ENCODE measurements at regions not wholly inside any gene's neighbourhood (a gene's known extent, or its start where the extent isn't known, plus 50 kb on each side); places are given as distances from the start of the nearest gene placed in this dataset.
"Not testable (repeated sequence)": the region's sequence is repeated elsewhere in the genome, so short reads cannot be mapped to it uniquely, and the experiment has no call there.

GRCh38 chr11:71153005-71153390, 99.4 kb downstream of the SHANK2 start:
- DNase-seq = no peak

DNA sequence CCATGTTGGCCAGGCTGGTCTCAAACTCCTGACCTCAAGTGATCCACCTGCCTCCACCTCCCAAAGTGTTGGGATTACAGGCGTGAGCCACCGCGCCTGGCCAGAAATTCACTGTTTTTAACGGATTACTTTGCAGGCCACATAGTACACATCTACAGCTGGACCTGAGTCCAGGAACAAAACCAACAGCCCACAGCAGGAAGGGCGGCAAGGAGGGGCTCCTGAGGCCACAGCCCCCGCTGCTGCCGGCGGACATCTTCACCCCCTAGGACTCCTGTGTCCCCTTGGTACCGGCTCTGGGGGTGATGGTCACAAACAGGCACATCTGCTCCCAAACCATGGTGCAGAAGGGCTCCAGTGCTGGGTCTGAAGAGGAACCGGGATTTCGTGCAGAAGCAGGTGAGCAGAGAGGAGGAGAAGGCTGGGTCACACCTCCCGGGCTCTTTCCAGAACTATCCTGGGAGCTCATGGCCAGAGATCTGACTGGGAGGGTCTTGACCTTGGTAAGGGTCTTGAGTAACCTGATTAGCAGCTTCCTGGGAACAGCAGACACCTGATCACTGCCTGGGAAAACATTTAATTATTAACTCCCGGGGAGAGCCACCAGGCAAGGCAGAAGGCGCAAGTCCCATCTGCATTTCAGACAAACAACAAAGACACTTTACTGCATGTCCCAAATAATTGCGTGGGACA, 99.9 kb downstream of the SHANK2 start:
- not testable (repeated sequence) for DNase-seq

GRCh38 chr11:71151561-71151960, 100.8 kb downstream of the SHANK2 start:
- no peak for DNase-seq

- no peak for DNase-seq
These were observed 101.5 kb downstream of the SHANK2 start for GRCh38 chr11:71150859-71151258.

DNA sequence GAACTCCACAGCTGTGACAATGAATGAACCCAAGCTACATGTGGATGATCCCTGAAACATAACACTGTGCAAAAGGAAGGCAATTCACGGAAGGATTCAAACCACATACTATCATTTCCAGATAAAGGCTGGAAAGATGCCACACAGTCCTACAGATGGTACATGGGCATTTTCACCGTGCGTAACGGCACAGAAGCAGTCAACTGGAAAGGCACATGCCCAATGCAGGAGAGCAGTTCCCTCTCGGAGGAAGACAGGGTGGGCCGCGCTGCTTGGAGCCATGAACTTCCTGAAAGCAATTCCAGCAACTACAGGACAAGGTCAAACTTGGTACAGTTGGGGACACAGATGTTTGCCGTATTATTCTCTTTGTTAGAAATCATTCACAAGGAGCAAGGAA, 103.7 kb downstream of the SHANK2 start:
- no peak for DNase-seq

GRCh38 chr11:71147331-71147730, 105.0 kb downstream of the SHANK2 start:
- DNase-seq = no peak

DNA sequence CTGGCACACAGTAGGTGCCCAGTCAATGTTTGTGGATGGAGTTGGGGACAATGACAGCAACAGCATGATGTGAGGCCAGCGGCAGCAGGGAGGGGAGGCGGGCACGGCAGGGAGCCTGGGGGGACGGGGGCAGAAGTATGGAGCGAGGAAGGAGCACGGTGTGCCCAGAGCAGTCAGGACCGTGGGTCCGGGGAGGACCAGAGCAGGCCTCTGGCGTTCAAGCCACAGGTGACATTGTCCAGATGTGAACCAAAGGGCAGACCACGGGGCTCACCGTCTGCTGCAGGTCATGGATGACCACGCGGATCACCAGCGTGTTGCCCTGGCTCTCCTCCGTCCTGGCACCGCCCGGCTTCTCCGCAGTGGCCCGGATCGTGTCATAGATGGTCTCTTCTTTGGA, 105.5 kb downstream of the SHANK2 start:
- no peak for DNase-seq

- DNase-seq = no peak
These were observed 106.2 kb downstream of the SHANK2 start for GRCh38 chr11:71145988-71146824.

DNA sequence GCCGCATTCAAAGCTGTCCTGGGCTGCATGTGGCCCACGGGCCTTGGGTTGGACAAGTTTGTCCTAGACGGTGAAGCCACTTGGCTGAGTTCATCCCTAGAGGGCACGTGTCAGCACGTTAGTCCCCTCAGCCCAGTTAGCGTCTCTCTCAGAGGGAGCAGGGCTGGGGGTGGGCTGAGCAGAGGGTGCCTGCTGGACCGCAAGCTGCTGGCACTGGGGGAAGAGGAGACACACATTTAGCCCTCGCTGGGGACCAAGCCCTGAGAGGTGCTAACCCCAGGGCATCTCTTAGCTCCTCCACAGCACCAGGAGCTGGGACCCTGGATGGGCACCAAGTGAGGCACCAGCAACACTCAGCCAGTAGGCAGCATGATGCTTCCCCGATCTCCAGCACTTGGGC, 107.0 kb downstream of the SHANK2 start:
- DNase-seq = no peak

- DNase-seq = no peak
These were observed 107.6 kb downstream of the SHANK2 start for GRCh38 chr11:71144736-71145135.

GRCh38 chr11:71144010-71144409, 108.4 kb downstream of the SHANK2 start:
- no peak for DNase-seq

- no peak for DNase-seq
These were observed 112.0 kb downstream of the SHANK2 start for GRCh38 chr11:71140206-71140919.

- no peak for DNase-seq
These were observed 112.7 kb downstream of the SHANK2 start for GRCh38 chr11:71139516-71140205.

DNA sequence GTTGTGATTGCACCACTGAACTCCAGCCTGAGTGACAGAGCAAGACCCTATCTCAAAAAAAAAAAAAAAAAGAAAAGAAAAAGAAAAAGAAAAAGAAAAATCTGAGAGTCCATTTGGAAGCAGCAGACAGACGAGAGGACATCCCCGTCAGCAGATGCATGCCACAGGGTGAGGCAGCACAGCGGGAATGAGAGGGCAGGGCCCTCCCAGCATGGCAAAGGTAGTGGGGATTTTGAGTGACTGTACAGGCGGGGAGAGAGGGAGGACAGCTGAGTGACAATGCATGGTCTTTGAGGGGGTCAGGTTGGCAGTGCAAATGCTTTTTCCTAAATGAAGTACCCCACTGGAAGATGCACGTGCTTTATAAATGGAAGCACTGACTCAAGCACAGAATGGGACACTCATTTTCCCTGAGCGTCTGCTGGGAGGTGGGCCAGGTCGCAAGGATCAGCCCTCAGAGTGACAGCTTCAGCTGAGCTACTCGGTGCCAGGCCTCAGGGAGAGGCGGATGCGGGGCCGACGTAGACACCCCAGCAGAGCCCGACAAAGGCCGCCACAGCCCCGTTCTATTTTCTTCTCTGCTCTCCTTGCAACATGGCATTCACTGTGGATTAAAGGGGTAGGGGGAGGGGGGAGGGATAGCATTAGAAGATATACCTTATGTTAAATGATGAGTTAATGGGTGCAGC, 113.5 kb downstream of the SHANK2 start:
- no peak for DNase-seq

GRCh38 chr11:71137376-71137775, 115.0 kb downstream of the SHANK2 start:
- DNase-seq = no peak

DNA sequence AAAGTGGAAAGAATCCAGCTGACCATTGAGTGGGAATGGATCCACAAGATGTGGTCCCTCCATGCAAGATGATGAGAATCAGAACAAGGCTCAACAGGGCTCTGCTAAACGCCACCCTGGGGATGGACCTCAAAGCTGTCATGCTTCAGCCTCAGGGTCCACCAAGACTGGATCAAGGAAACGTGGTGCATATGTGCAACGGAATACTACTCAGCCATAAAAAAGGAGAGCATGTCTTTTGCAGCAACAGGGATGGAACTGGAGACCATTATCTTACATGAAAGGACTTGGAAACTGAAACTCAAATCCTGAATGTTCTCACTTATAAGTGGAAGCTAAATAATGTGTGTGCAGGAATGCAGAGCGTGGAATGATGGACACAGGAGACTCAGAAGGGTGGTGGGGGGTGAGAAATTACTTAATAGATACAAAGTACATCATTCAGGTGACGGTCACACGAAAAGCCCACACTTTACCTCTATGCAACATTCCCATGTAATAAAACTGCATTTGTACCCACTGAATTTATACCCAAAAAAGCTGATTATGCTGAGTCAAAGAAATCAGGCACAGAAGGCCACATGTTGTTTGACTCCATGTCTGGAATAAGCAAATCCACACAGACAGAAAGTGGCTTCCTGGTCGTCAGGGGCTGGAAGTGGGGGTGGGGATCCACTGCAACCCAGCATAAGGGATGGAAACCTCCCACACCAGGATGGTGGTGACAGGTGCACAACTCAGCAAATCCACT, 116.1 kb downstream of the SHANK2 start:
- no peak for DNase-seq

GRCh38 chr11:71135112-71135511, 117.3 kb downstream of the SHANK2 start:
- DNase-seq = no peak

GRCh38 chr11:71133946-71134345, 118.4 kb downstream of the SHANK2 start:
- DNase-seq = no peak

DNA sequence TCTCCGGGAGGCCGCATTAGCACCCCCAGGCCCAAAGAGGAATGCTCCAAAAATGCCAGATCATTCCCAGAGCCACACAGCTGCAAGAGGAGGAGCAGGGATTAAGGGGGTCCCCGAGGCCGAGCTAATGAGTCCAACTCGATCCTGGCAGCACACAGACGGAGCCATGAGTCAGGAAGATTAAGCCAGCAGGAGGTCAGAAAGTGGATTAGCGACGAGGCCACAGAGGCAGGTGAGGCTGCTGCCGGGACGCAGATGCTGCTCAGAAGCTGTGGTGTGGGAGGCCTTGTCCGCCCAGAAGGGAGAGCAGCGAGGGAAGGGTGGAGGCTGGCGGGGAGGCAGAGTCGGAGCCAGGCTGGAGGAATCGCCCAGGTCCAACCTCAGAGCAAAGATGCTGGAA, 120.5 kb downstream of the SHANK2 start:
- no peak for DNase-seq

DNA sequence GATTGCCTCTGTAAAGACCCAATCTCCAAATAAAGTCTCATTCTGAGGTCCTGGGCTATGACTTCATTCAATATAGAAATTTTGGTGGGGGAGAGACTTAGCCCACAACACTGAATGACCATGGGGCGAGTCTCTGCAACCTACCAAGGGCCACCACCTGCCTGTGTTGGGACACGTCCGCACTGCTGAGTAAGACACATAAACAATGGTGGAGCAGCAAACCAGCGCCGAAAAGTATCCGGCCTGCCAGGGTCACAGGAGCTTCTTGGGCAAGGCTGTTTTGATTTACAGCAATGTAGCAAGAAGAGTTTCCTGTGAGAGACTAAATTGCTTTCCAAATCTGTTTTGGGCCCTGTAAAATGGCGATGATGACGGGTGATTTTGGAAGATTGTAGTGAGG, 122.3 kb downstream of the SHANK2 start:
- no peak for DNase-seq

GRCh38 chr11:71129624-71130023, 122.8 kb downstream of the SHANK2 start:
- DNase-seq = no peak
